H1 (cell line): ENCODE measurements at regions not wholly inside any gene's neighbourhood (a gene's known extent, or its start where the extent isn't known, plus 50 kb on each side); places are given as distances from the start of the nearest gene placed in this dataset.

ENCODE experiments used
- CTCF ChIA-PET: fragments of 300-600 bp; sonication (Branson Sonifier 250); formaldehyde crosslinking; loops from one replicate; lab custom pipeline; 2021; ENCODE audit not compliant: partially characterized antibody; lab: Charles Lee
- POLR2A ChIA-PET: fragments of 300-600 bp; sonication (Branson Sonifier 250); formaldehyde crosslinking; loops from one replicate; lab custom pipeline; 2021; ENCODE audit warnings: inconsistent platforms; ENCODE audit not compliant: partially characterized antibody; lab: Charles Lee
- DNase-seq, 2 experiments: peaks; one replicate each; pipeline versions ENCODE4 v3.0.0 to v3.0.0-alpha.2; 2010 to 2022; ENCODE audit warnings: low spot score in 2 of 2, low read depth in 1 of 2, mixed read lengths in 1 of 2
- FAIRE-seq: peaks from 2 replicates; lab custom pipeline; 2011; peaks lifted over from hg19 to GRCh38; lab: Jason Lieb, UNC
- H2AFZ ChIP-seq: 2 replicates; pipeline ENCODE4 v1.8.1; 2012; ENCODE audit warnings: low read length, inconsistent platforms
- H2AK5ac ChIP-seq: 2 replicates; pipeline ENCODE4 v1.6.1; 2013; ENCODE audit warnings: low read depth, low read length
- H2BK120ac ChIP-seq: replicated peaks from 2 replicates; pipeline ENCODE3; 2013; ENCODE audit warnings: low read depth, low read length, inconsistent platforms
- H2BK12ac ChIP-seq: 2 replicates; pipeline ENCODE4 v1.6.1; 2013; ENCODE audit warnings: low read depth, low read length
- H2BK15ac ChIP-seq: 2 replicates; pipeline ENCODE4 v1.6.1; 2013; ENCODE audit warnings: low read length
- H2BK20ac ChIP-seq: 2 replicates; pipeline ENCODE4 v1.6.1; 2013; ENCODE audit warnings: low read length
- H2BK5ac ChIP-seq: 2 replicates; pipeline ENCODE4 v1.6.1; 2013; ENCODE audit warnings: low read depth, low read length
- H3K14ac ChIP-seq: 2 replicates; pipeline ENCODE4 v1.6.1; 2013; ENCODE audit warnings: inconsistent platforms; ENCODE audit not compliant: insufficient read length
- H3K18ac ChIP-seq: 2 replicates; pipeline ENCODE4 v1.6.1; 2013; ENCODE audit warnings: low read length; ENCODE audit errors: extremely low read depth
- H3K23ac ChIP-seq: 2 replicates; pipeline ENCODE4 v1.6.1; 2013; ENCODE audit warnings: inconsistent platforms; ENCODE audit not compliant: insufficient read length
- H3K23me2 ChIP-seq: 2 replicates; pipeline ENCODE4 v1.6.1; 2013; ENCODE audit warnings: low read depth, low read length
- H3K27ac ChIP-seq: 2 replicates; pipeline ENCODE4 v1.6.1; 2011; ENCODE audit warnings: low read depth, low read length, inconsistent platforms
- H3K27me3 ChIP-seq, 4 experiments: replicated peaks in 1 of 4; 1 replicate in 1 of 4; 2 replicates in 3 of 4; pipeline versions ENCODE4 v1.6.1 to v1.8.1; 2011 to 2013; ENCODE audit warnings: low read length in 3 of 4, mild to moderate bottlenecking in 3 of 4, inconsistent platforms in 2 of 4, mixed read lengths in 2 of 4, moderate library complexity in 1 of 4; ENCODE audit not compliant: control insufficient read depth in 3 of 4, insufficient read depth in 3 of 4; ENCODE audit errors: extremely low read depth in 1 of 4
- H3K36me3 ChIP-seq, 4 experiments: 2 replicates each; pipeline versions ENCODE4 v1.6.1 to v1.8.1; 2011 to 2013; ENCODE audit warnings: mild to moderate bottlenecking in 4 of 4, low read length in 3 of 4, moderate library complexity in 2 of 4, control low read depth in 1 of 4, inconsistent platforms in 1 of 4; ENCODE audit not compliant: insufficient read depth in 4 of 4, control insufficient read depth in 2 of 4
- H3K4ac ChIP-seq: replicated peaks from 2 replicates; pipeline ENCODE3; 2013; ENCODE audit warnings: low read length, low read depth, mixed read lengths, inconsistent platforms; ENCODE audit not compliant: insufficient read length
- H3K4me1 ChIP-seq, 4 experiments: replicated peaks in 1 of 4; 1 replicate in 1 of 4; 2 replicates in 3 of 4; pipeline versions ENCODE4 v1.6.1 to v1.8.1; 2011 to 2013; ENCODE audit warnings: low read length in 3 of 4, inconsistent platforms in 2 of 4, mixed read lengths in 1 of 4; ENCODE audit not compliant: insufficient read depth in 4 of 4, control insufficient read depth in 3 of 4
- H3K4me2 ChIP-seq, 2 experiments: 2 replicates each; pipeline versions ENCODE4 v1.6.1 to v1.8.1; 2011 to 2013; ENCODE audit warnings: low read depth in 2 of 2, low read length in 2 of 2, control low read depth in 1 of 2, inconsistent platforms in 1 of 2, mild to moderate bottlenecking in 1 of 2; ENCODE audit not compliant: insufficient read depth in 1 of 2
- H3K4me3 ChIP-seq, 4 experiments: fragments of 200-600, 300-600 bp in 1 of 4; sonication (generic), shearing (Covaris generic), sonication (Bioruptor Twin) in 1 of 4; 2 replicates each; pipeline versions ENCODE4 v1.5.1 to v1.8.1; 2011 to 2016; ENCODE audit warnings: low read length in 4 of 4, low read depth in 3 of 4, control low read depth in 2 of 4, inconsistent platforms in 2 of 4, mild to moderate bottlenecking in 2 of 4, mixed read lengths in 1 of 4, moderate library complexity in 1 of 4; ENCODE audit not compliant: insufficient read depth in 2 of 4; ENCODE audit errors: extremely low read depth in 1 of 4
- H3K56ac ChIP-seq: replicated peaks from 2 replicates; pipeline ENCODE3; 2013; ENCODE audit warnings: low read depth, mild to moderate bottlenecking, mixed read lengths, low read length, inconsistent platforms; ENCODE audit not compliant: insufficient read length
- H3K79me1 ChIP-seq: 2 replicates; pipeline ENCODE4 v1.6.1; 2013; ENCODE audit warnings: low read depth, low read length, control low read depth
- H3K79me2 ChIP-seq, 2 experiments: 2 replicates each; pipeline versions ENCODE4 v1.6.1 to v1.8.1; 2012 to 2013; ENCODE audit warnings: low read length in 2 of 2, mild to moderate bottlenecking in 2 of 2, inconsistent platforms in 1 of 2; ENCODE audit not compliant: insufficient read depth in 2 of 2, control insufficient read depth in 1 of 2
- H3K9ac ChIP-seq, 4 experiments: replicated peaks in 1 of 4; 1 replicate in 1 of 4; 2 replicates in 3 of 4; pipeline versions ENCODE4 v1.6.1 to v1.8.1; 2011 to 2013; ENCODE audit warnings: low read depth in 3 of 4, low read length in 3 of 4, control low read depth in 2 of 4, mild to moderate bottlenecking in 2 of 4, moderate library complexity in 2 of 4, inconsistent platforms in 1 of 4; ENCODE audit errors: extremely low read depth in 1 of 4
- H3K9me3 ChIP-seq, 2 experiments: 2 replicates each; pipeline versions ENCODE4 v1.6.1 to v1.8.1; 2012 to 2013; ENCODE audit warnings: mild to moderate bottlenecking in 2 of 2, moderate library complexity in 2 of 2, control low read depth in 1 of 2, inconsistent platforms in 1 of 2, low read depth in 1 of 2, low read length in 1 of 2, mixed read lengths in 1 of 2; ENCODE audit not compliant: insufficient read depth in 2 of 2
- H4K20me1 ChIP-seq, 2 experiments: replicated peaks in 1 of 2; 2 replicates each; pipeline versions ENCODE3 to v1.8.1; 2011 to 2013; ENCODE audit warnings: inconsistent platforms in 2 of 2, low read length in 2 of 2, mild to moderate bottlenecking in 1 of 2; ENCODE audit not compliant: insufficient read depth in 2 of 2, control insufficient read depth in 1 of 2
- H4K5ac ChIP-seq: 2 replicates; pipeline ENCODE4 v1.6.1; 2013; ENCODE audit warnings: low read length, low read depth, mixed read lengths, inconsistent platforms; ENCODE audit not compliant: insufficient read length
- H4K8ac ChIP-seq: 2 replicates; pipeline ENCODE4 v1.8.0; 2013; ENCODE audit warnings: mild to moderate bottlenecking, moderate library complexity, low read length, inconsistent platforms; ENCODE audit not compliant: insufficient read depth; ENCODE audit errors: extremely low read depth
- H4K91ac ChIP-seq: replicated peaks from 2 replicates; pipeline ENCODE3; 2013; ENCODE audit warnings: low read length, mixed read lengths, inconsistent platforms; ENCODE audit not compliant: insufficient read length
- ATF3 ChIP-seq: IDR thresholded peaks from 2 replicates; pipeline ENCODE4 v1.6.1; 2011; ENCODE audit warnings: low read depth, mild to moderate bottlenecking, low read length; ENCODE audit not compliant: insufficient read depth
- CHD1 ChIP-seq: IDR thresholded peaks from 2 replicates; pipeline ENCODE4 v1.6.1; 2012; ENCODE audit warnings: low read depth, low read length, improper control_type of control experiment
- CTCF ChIP-seq, 3 experiments: IDR thresholded peaks; 1 replicate in 2 of 3; 2 replicates in 1 of 3; pipeline versions ENCODE4 v1.5.1 to v1.6.1; 2011; ENCODE audit warnings: low read length in 3 of 3, mild to moderate bottlenecking in 3 of 3, inconsistent platforms in 2 of 3, low read depth in 1 of 3, moderate library complexity in 1 of 3; ENCODE audit not compliant: insufficient read depth in 1 of 3; ENCODE audit errors: control extremely low read depth in 1 of 3
- E2F6 ChIP-seq: IDR thresholded peaks from 2 replicates; pipeline ENCODE4 v1.6.1; 2012; ENCODE audit warnings: inconsistent platforms
- GTF2F1 ChIP-seq: IDR thresholded peaks from 2 replicates; pipeline ENCODE4 v1.6.1; 2012; ENCODE audit warnings: low read depth, low read length, improper control_type of control experiment, borderline replicate concordance
- JUND ChIP-seq: IDR thresholded peaks from 2 replicates; pipeline ENCODE4 v1.6.1; 2011; ENCODE audit warnings: mild to moderate bottlenecking, improper control_type of control experiment, low read length
- PHF8 ChIP-seq: fragments of 200-600 bp; sonication (generic); conservative IDR thresholded peaks from 2 replicates; pipeline ENCODE4 v1.7.1; 2012; ENCODE audit warnings: low read depth, mild to moderate bottlenecking, inconsistent platforms, low read length, moderate library complexity
- SIRT6 ChIP-seq: IDR thresholded peaks from one replicate; pipeline ENCODE4 v1.7.1; 2012; ENCODE audit warnings: low read length, inconsistent platforms
- SIX5 ChIP-seq: IDR thresholded peaks from 2 replicates; pipeline ENCODE4 v1.6.1; 2011; ENCODE audit warnings: mild to moderate bottlenecking, low read depth, low read length
- SP1 ChIP-seq: IDR thresholded peaks from 2 replicates; pipeline ENCODE4 v1.6.1; 2011; ENCODE audit warnings: low read depth, low read length
- SP4 ChIP-seq: IDR thresholded peaks from 2 replicates; pipeline ENCODE4 v1.6.1; 2012; ENCODE audit warnings: low read length, inconsistent platforms
- WGBS, 2 experiments: shearing (Covaris generic) in 1 of 2; methylation state at CpG; one replicate each; pipeline versions ENCODE4 v1.1.6 to v1.1.7; 2013 to 2015; ENCODE audit warnings: low lambda C conversion rate in 2 of 2, mixed read lengths in 2 of 2, inconsistent platforms in 1 of 2, low coverage in 1 of 2, missing lambda C conversion rate in 1 of 2; ENCODE audit not compliant: insufficient replicate concordance in 2 of 2, insufficient coverage in 1 of 2, insufficient read length in 1 of 2; ENCODE audit errors: extremely low coverage in 1 of 2, missing lambda C conversion rate in 1 of 2; 5-methylcytosine and 5-hydroxymethylcytosine counted together

- Histone ChIP-seq H3K36me3 (no peaks in the 10 kb centered on the region), H3K27ac (no peak overlapping the region), H3K23ac (no peak overlapping the region), H2AK5ac (no peak overlapping the region), H3K79me1 (no peaks in the 10 kb centered on the region), H3K4me3 (no peak overlapping the region), H2BK15ac (no peak overlapping the region), H3K4me1 (no peaks in the 10 kb centered on the region), H2BK120ac (no peak overlapping the region), H4K20me1 (no peaks in the 10 kb centered on the region), H3K4me2 (no peak overlapping the region), H3K27me3 (no peaks in the 10 kb centered on the region), H3K23me2 (no peaks in the 10 kb centered on the region), H3K56ac (no peak overlapping the region), H3K79me2 (no peaks in the 10 kb centered on the region), H3K9me3 (no peaks in the 10 kb centered on the region), H2AFZ (no peak overlapping the region), H4K91ac (no peak overlapping the region), H2BK5ac (no peak overlapping the region), H3K14ac (no peak overlapping the region), H3K4ac (no peak overlapping the region), H3K9ac (no peak overlapping the region), H4K8ac (no peak overlapping the region), H2BK12ac (no peak overlapping the region), H3K18ac (no peak overlapping the region), H4K5ac (no peak overlapping the region), H2BK20ac (no peak overlapping the region)
- FAIRE-seq, result no peak
- POLR2A ChIA-PET, result no interaction called here
- 98% methylated on average over 3 of the region's 3 CpGs; no CpG with 5 or more reads in 1 of the 2 experiments for WGBS, 2 experiments
- TF ChIP-seq E2F6 (no peak), PHF8 (no peak), CTCF (IDR thresholded peaks at IDR 0.05; ENCODE audit: control extremely low read depth in 1 of 3, insufficient read depth in 1 of 3, low read depth in 1 of 3, low read length in 3 of 3) (no peak), SIX5 (no peak), ATF3 (no peak), SIRT6 (no peak), JUND (no peak), SP1 (no peak), GTF2F1 (no peak), SP4 (no peak), CHD1 (no peak)
- CTCF ChIA-PET, result interaction anchor here (0.6 to 1.4 kb wide), 3 partner anchors 14 to 158 kb away, joined by 3 to 6 read pairs (median 4); no protein-coding TSS in a partner anchor
- no peak for DNase-seq
These were observed 300.7 kb upstream of the IZUMO3 start for GRCh38 chr9:24846248-24846912.
